Vagina (tissue), 2 donors: ENCODE measurements at regions not wholly inside any gene's neighbourhood (a gene's known extent, or its start where the extent isn't known, plus 50 kb on each side); places are given as distances from the start of the nearest gene placed in this dataset.

Experiments
- DNase-seq, 2 donors: peaks; one replicate each; pipeline ENCODE4 v3.0.0-alpha.2; 2017; ENCODE audit errors: extremely low spot score in 2 of 2
- H3K27ac ChIP-seq: fragments of 200-600 bp; sonication (generic); one replicate; pipeline ENCODE4 v1.5.1; 2019
- H3K27me3 ChIP-seq: fragments of 200-600 bp; sonication (generic); one replicate; pipeline ENCODE4 v1.5.1; 2019
- H3K36me3 ChIP-seq, 2 donors: fragments of 200-600 bp; sonication (generic); one replicate each; pipeline ENCODE4 v1.5.1; 2017 to 2019
- H3K4me1 ChIP-seq: fragments of 200-600 bp; sonication (generic); one replicate; pipeline ENCODE4 v1.5.1; 2019
- H3K4me3 ChIP-seq, 2 donors: fragments of 200-600 bp; sonication (generic); 1 replicate in 1 of 2; 2 replicates in 1 of 2; pipeline ENCODE4 v1.5.1; 2016 to 2019
- H3K9me3 ChIP-seq: fragments of 200-600 bp; sonication (generic); one replicate; pipeline ENCODE4 v1.5.1; 2019
- POLR2A ChIP-seq, 2 donors: fragments of 450-650 bp; IDR thresholded peaks; one replicate each; pipeline ENCODE4 v1.6.1; 2017; ENCODE audit warnings: antibody characterized with exemption in 2 of 2, mild to moderate bottlenecking in 2 of 2, moderate library complexity in 2 of 2
- POLR2AphosphoS5 ChIP-seq, 2 donors: sonication (generic); formaldehyde crosslinking; IDR thresholded peaks; one replicate each; pipeline ENCODE4 v1.9.0; 2017; ENCODE audit warnings: antibody characterized with exemption in 2 of 2, mild to moderate bottlenecking in 2 of 2, low read depth in 1 of 2; ENCODE audit not compliant: insufficient read depth in 1 of 2
- intact Hi-C: fragments of 100-400 bp; cut with DNase I; formaldehyde crosslinking; loops from one replicate; pipeline ENCODE4 v1.15.1; 2023
- TF ChIP-seq, protein P1 (sequence below), 3 experiments: fragments of 450-650 bp in 2 of 3; fragments of 200-600 bp in 1 of 3; sonication (generic) in 1 of 3; IDR thresholded peaks; one replicate each; pipeline ENCODE4 v1.5.1; 2017 to 2019; ENCODE audit warnings: antibody characterized with exemption in 3 of 3, mild to moderate bottlenecking in 2 of 3, moderate library complexity in 2 of 3

DNA sequence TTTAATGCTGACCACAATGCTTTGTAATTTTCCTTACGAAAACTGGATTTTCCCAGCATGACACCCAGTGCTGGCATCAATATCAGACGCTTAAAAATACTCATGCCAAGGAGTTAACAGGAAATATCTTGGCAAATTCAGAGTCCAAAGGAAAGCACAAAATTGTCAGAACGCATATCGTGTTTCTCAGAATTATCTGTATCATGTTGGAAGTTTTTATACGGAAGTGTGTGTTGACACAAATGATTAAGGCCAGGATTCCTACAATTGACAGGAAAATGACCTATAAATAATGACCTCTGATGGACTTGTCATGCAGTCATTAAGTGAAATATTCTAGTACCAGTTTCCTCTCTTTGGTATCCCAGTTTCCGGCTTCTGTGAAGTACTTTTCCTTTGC, 132.1 kb upstream of the TLL1 start:
- H3K36me3 ChIP-seq, result no peaks in the 10 kb centered on the region
- DNase-seq, result no peak
- TF ChIP-seq POLR2A (IDR thresholded peaks at IDR 0.05) (no peak), POLR2AphosphoS5 (IDR thresholded peaks at IDR 0.05; ENCODE audit: insufficient read depth in 1 of 2, low read depth in 1 of 2) (peak in 1 of 2 donors; percentile 7)
- H3K27ac ChIP-seq, result no peak overlapping the region
- no peaks in the 10 kb centered on the region for H3K9me3 ChIP-seq
- H3K4me3 ChIP-seq, result no peak overlapping the region
- no peaks in the 10 kb centered on the region for H3K27me3 ChIP-seq
- intact Hi-C loops, result no loop called here
- no peaks in the 10 kb centered on the region for H3K4me1 ChIP-seq

DNA sequence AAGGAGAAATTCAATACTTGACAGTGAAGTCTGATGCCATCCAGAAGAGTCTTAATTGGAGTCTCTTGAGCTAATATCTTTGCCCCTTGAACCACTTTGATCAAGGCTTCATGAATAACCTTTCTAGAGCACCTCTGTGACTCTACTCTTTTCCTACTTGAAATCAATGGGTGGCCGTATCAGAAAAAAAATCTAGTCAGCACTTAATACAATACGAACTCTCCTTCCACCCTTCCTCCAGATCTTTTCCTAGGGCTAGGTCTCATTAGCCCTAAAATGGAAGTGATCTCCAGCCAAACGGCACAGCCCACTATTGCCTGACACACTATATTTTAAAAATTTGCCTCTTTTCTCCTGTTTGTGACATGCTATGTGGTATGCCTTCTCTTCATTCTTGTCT, 129.6 kb upstream of the TLL1 start:
- intact Hi-C loops, result no loop called here
- TF ChIP-seq POLR2A (IDR thresholded peaks at IDR 0.05) (no peak), POLR2AphosphoS5 (IDR thresholded peaks at IDR 0.05; ENCODE audit: insufficient read depth in 1 of 2, low read depth in 1 of 2) (no peak)
- TF ChIP-seq, protein P1, sequence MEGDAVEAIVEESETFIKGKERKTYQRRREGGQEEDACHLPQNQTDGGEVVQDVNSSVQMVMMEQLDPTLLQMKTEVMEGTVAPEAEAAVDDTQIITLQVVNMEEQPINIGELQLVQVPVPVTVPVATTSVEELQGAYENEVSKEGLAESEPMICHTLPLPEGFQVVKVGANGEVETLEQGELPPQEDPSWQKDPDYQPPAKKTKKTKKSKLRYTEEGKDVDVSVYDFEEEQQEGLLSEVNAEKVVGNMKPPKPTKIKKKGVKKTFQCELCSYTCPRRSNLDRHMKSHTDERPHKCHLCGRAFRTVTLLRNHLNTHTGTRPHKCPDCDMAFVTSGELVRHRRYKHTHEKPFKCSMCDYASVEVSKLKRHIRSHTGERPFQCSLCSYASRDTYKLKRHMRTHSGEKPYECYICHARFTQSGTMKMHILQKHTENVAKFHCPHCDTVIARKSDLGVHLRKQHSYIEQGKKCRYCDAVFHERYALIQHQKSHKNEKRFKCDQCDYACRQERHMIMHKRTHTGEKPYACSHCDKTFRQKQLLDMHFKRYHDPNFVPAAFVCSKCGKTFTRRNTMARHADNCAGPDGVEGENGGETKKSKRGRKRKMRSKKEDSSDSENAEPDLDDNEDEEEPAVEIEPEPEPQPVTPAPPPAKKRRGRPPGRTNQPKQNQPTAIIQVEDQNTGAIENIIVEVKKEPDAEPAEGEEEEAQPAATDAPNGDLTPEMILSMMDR (IDR thresholded peaks at IDR 0.05), result no peak
- no peaks in the 10 kb centered on the region for H3K9me3 ChIP-seq
- DNase-seq, result no peak
- H3K4me3 ChIP-seq, result no peak overlapping the region
- no peaks in the 10 kb centered on the region for H3K36me3 ChIP-seq
- H3K27ac ChIP-seq, result no peak overlapping the region
- H3K4me1 ChIP-seq, result no peaks in the 10 kb centered on the region
- H3K27me3 ChIP-seq, result no peaks in the 10 kb centered on the region

DNA sequence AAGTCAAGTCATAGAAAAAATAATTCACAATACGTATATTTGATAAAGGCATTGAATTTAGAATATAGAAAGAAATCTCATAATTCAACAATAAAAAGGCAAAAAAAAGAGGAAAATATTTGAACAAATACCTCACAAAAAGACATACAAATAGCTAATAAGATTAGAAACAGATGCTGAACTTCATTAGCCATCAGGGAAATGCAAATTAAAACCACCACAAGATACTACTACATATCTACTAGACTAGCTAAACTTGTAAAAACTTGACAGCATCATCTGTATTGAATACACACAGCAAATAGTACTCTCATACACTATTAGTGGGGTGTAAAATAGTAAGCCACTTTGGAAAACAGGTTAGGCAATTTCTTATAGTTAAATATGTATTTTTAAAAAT, 128.7 kb upstream of the TLL1 start:
- DNase-seq, result no peak

DNA sequence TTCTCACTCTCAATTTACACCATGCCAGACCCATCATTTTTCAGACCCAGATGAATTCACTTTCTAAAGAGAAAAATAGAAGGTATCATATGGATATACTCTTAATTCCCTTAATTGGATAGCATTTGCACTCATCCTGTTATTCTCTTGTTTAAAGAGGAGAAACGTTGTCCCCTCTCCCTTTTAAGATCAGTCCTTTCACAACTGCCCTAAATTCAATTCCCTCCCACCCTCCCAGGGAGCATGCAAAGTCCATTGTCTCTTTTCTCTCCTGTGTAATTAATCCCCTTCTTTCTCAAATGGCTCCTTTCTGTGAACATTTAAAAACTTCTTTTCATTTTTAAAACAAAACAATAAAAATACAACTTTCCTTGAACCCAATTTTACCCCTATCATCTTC, 124.7 kb upstream of the TLL1 start:
- DNase-seq, result no peak
- Histone ChIP-seq H3K27ac (no peak overlapping the region), H3K36me3 (no peaks in the 10 kb centered on the region), H3K9me3 (no peaks in the 10 kb centered on the region), H3K27me3 (no peaks in the 10 kb centered on the region), H3K4me1 (no peaks in the 10 kb centered on the region), H3K4me3 (no peak overlapping the region)
- intact Hi-C loops, result no loop called here
- no peak for TF ChIP-seq POLR2A (IDR thresholded peaks at IDR 0.05)
- TF ChIP-seq POLR2AphosphoS5 (IDR thresholded peaks at IDR 0.05; ENCODE audit: insufficient read depth in 1 of 2, low read depth in 1 of 2), result no peak
- TF ChIP-seq, protein P1 (IDR thresholded peaks at IDR 0.05), result no peak

More for the DNA sequence above, 128.7 kb upstream of the TLL1 start:
- no peak for TF ChIP-seq POLR2AphosphoS5 (IDR thresholded peaks at IDR 0.05; ENCODE audit: insufficient read depth in 1 of 2, low read depth in 1 of 2)
- no peak for TF ChIP-seq POLR2A (IDR thresholded peaks at IDR 0.05)
- TF ChIP-seq, protein P1 (IDR thresholded peaks at IDR 0.05), result no peak
- no peaks in the 10 kb centered on the region for H3K36me3 ChIP-seq
- H3K27ac ChIP-seq, result no peak overlapping the region
- intact Hi-C loops, result no loop called here
- no peak overlapping the region for H3K4me3 ChIP-seq
- no peaks in the 10 kb centered on the region for H3K27me3 ChIP-seq
- no peaks in the 10 kb centered on the region for H3K9me3 ChIP-seq
- H3K4me1 ChIP-seq, result no peaks in the 10 kb centered on the region

DNA sequence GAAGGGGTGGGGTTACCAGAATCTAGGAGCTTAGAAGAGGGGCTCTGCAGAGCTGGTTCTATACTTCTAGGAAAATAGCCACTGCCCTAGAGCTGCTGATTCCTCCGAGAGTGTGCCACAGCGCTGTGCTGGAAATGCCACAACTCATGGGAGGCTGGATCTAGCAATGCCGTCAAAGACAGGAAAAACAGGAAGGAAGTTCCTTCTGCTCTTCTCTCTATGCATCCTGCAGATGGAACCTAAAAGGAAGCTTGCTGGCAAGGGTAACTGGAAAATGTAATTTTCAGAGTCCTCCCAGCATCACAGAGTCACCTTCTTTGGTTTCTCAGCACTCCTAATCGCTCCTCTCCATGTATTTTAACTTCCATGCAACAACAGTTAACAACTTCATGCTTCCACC, 121.2 kb upstream of the TLL1 start:
- intact Hi-C loops, result no loop called here
- Histone ChIP-seq H3K9me3 (no peaks in the 10 kb centered on the region), H3K4me1 (no peaks in the 10 kb centered on the region), H3K27me3 (no peaks in the 10 kb centered on the region), H3K36me3 (no peaks in the 10 kb centered on the region), H3K4me3 (no peak overlapping the region), H3K27ac (no peak overlapping the region)
- DNase-seq, result no peak
- TF ChIP-seq POLR2A (IDR thresholded peaks at IDR 0.05) (no peak), POLR2AphosphoS5 (IDR thresholded peaks at IDR 0.05; ENCODE audit: insufficient read depth in 1 of 2, low read depth in 1 of 2) (no peak)
- TF ChIP-seq, protein P1 (IDR thresholded peaks at IDR 0.05), result no peak
